NCI-H187 (cell line): ENCODE measurements at regions not wholly inside any gene's neighbourhood (a gene's known extent, or its start where the extent isn't known, plus 50 kb on each side); places are given as distances from the start of the nearest gene placed in this dataset.
"Not testable (repeated sequence)": the region's sequence is repeated elsewhere in the genome, so short reads cannot be mapped to it uniquely, and the experiment has no call there.

Source experiments
- DNase-seq, 2 experiments: peaks; one replicate each; lab custom pipeline; 2025; lab: John Stamatoyannopoulos, UW

GRCh38 chr11:91653079-91653754 is 571.4 kb upstream of the FAT3 start:
- DNase-seq, result no peak

- no peak for DNase-seq
Observed at GRCh38 chr11:91650802-91651201, 573.8 kb upstream of the FAT3 start.

- no peak for DNase-seq
Observed at GRCh38 chr11:91641153-91641552, 583.5 kb upstream of the FAT3 start.

DNA sequence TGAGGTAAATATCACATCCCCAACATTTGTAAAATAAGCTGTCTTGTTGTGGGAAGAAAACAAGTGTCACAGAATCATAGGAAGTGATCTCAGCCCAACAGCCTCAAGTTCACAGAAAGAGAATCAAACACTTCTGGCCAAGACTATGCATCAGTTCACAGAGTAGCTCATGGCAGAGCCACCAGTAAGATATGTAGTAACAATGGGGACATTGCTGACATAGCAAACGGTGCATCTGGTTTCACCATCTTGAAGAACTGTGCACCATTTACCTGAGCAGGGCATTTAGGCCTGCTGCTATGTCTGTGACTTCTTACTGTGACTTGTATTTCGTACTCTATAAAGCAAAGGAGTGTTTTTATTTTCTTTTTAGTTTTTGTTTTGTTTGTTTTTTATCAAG is 585.3 kb upstream of the FAT3 start:
- DNase-seq, result no peak

- DNase-seq, result no peak
Observed at GRCh38 chr11:91630916-91631673, 593.5 kb upstream of the FAT3 start.

DNA sequence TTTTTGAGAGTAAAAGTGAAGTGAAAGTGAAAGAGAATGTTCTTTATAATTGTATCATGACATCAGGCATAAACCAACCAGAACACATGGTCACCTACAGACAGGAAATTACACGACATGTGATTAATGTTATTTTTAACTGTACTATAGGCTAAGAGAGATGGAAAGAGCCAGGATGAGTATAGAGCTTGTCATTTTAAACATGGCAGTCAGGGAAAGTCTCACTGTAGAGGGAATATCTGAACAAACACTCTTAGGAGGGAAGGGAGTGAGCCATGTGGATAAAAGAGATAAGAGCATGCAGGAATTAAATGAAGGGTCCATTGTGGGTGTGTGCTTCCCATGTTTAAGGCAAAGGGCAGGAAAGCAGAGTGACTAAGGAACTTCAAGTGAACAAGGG is 599.1 kb upstream of the FAT3 start:
- no peak for DNase-seq

DNA sequence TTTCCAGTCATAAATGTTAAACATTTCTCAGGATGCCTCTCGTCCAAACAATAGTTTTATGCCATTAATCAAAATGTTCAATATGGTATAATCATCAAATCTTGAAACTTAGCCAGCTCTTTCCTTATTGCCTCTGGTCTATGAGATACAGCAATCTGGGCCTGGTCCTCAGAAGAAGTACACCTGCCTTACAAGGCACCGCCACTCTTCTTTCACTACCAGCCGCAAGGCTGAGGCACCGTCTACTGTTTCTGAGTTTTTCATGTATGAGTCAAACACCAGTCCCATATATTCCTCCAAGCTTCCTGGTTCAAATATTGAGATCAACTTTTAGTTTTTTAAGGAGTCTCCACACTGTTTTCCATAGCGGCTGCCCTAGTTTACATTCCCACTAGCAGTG is 600.6 kb upstream of the FAT3 start:
- DNase-seq, result no peak

GRCh38 chr11:91608677-91609076 is 615.9 kb upstream of the FAT3 start:
- no peak for DNase-seq

- DNase-seq, result no peak
Observed at GRCh38 chr11:91596111-91596510, 628.5 kb upstream of the FAT3 start.

GRCh38 chr11:91591021-91591420 is 633.6 kb upstream of the FAT3 start:
- DNase-seq, result no peak

DNA sequence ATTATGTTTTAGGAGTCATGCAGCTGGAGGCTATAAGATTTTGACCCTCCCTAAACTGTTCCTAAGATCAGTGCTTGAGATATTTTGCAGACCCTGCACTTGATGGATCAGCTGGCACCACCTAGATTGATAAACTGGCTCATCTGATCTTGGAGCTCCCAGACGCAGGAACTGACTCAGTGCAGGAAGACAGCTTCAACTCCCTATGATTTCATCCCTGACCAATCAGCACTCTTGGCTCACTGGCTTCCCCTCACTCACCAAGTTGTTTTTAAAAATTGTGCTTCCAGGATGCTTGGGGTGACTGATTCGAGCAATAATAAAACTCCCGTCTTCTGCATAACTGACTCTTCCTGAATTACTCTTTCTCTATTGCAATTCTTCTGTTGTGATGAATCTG is 637.5 kb upstream of the FAT3 start:
- DNase-seq, result no peak

- DNase-seq, result no peak
Observed at GRCh38 chr11:91585035-91585801, 639.4 kb upstream of the FAT3 start.

DNA sequence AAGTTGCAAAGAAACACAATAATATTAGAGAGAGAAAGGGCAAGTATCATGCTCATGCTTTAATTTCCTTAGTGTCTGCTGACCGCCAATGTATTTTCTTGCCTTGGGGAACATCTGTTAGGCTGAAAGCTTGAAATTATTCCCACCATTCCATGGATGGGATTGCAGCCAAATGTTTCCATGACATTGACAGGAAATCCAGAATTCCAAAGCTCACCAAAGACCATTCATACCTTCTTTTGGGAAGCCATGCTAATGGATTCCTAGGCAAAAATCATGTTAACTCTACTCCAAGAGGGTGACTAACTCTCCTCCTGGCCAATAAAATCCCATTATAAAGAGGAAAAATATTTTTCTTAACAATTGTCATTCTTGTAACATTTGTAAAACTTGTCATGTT is 661.4 kb upstream of the FAT3 start:
- DNase-seq, result no peak

DNA sequence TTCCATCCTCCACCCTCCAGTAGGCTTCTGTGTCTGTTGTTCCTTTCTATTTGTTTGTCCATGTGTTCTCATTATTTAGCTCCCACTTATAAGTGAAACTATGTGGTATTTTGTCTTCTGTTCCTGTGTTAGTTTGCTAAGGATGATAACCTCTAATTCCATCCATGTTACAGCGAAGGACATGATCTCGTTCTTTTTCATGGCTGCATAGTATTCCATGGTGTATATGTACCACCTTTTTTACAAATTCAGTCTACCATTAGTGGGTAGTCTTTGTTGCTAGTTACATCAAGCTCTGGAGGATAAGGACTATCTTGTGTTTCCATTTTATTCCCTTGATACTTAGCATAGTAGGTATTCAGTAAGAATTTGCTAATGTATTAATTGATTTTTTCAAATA is 664.2 kb upstream of the FAT3 start:
- no peak for DNase-seq

GRCh38 chr11:91538065-91538464 is 686.6 kb upstream of the FAT3 start:
- DNase-seq, result no peak

DNA sequence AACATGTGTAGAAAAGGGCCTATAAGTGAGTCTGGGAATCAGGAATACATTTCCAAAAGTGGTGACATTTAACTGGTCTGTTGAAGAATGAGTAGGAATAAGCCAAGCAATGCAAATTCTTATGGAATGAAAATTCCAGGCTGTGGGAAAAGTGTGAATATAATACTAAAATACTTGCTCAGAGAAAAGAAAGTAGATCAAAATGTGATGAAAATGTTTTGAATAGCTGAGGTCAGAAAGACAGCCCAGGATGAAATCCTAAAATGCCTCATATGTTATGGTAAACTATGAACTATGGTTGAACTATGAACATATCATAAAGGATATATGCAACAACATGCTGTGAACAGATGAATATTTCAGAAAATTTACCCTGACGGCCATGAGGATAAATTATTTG is 688.3 kb upstream of the FAT3 start:
- no peak for DNase-seq

- DNase-seq, result no peak
Observed at GRCh38 chr11:91528965-91529364, 695.7 kb upstream of the FAT3 start.

- no peak for DNase-seq
Observed at GRCh38 chr11:91527380-91528030, 697.1 kb upstream of the FAT3 start.

- no peak for DNase-seq
Observed at GRCh38 chr11:91513734-91514133, 710.9 kb upstream of the FAT3 start.

DNA sequence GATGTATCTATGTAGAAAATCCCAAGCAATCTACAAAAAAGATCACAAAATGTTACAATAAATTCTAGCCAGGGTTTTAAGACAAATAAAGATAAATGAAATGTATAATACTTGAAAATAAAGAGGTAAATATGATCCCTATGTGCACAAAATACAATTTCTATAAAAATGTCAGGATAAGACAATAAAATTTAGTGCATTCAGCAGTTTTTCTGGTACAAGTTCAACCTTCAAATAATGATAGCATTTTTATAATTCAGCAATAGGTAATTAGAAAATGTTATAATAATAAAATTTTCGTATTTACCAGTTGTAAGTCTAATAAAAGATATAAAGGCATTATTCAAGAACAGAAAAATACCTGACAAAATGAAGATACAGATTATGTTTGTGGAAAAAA is 726.8 kb upstream of the FAT3 start:
- no peak for DNase-seq

DNA sequence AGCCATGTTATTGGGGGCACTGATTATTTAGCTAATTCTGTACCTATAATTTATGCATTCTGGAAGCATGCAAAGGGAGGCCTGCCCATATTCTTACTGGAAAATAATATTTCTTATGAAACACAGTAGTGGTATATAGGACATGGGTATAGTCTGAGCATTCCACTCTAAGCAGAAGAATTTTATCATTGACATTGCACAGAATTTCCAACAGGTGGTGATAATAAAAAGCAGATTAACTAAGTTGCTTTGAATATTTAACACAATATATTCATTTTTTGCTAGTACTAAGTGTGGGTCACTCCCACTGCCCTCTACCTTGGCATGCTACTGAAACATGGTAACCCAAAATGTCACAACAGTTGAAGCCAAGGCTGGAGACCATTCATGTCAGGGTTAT is 728.8 kb upstream of the FAT3 start:
- DNase-seq, result no peak

GRCh38 chr11:91489989-91490388 is 734.6 kb upstream of the FAT3 start:
- no peak for DNase-seq

DNA sequence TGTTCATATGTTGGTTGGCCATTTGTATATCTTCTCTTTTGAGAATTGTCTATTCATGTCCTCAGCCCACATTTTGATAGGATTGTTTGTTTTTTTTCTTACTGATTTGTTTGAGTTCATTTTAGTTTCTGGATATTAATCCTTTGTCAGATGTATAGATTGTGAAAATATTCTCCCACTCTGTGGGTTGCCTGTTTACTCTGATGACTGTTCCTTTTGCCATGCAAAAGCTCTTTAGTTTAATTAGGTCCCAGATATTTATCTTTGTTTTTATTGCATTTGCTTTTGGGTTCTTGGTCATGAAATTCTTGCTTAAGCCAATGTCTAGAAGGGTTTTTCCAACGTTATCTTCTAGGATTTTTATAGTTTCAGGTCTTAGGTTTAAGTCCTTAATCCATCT is 740.7 kb upstream of the FAT3 start:
- DNase-seq, result not testable (repeated sequence)
